ENCODE measurements at regions not wholly inside any gene's neighbourhood (a gene's known extent, or its start where the extent isn't known, plus 50 kb on each side); places are given as distances from the start of the nearest gene placed in this dataset.
"Not testable (repeated sequence)": the region's sequence is repeated elsewhere in the genome, so short reads cannot be mapped to it uniquely, and the experiment has no call there.

GRCh38 chr17:68686108-68686988 is 85.2 kb upstream of the FAM20A start:
- Histone ChIP-seq H3K4me3 (ENCODE audit: low read depth, low read length) (no peak overlapping the region), H3K36me3 (ENCODE audit: control insufficient read depth, insufficient read depth, low read length) (no peaks in the 10 kb centered on the region), H3K4me1 (ENCODE audit: control insufficient read depth, insufficient read depth, low read length) (no peaks in the 10 kb centered on the region), H3K9ac (ENCODE audit: low read depth, low read length) (no peak overlapping the region), H3K27me3 (ENCODE audit: control insufficient read depth, insufficient read depth, low read length) (no peaks in the 10 kb centered on the region), H3K9me3 (ENCODE audit: control insufficient read depth, insufficient read depth, low read length) (no peaks in the 10 kb centered on the region)

GRCh38 chr17:68684949-68685357 is 83.8 kb upstream of the FAM20A start:
- no peak overlapping the region for H3K4me3 ChIP-seq (ENCODE audit: low read depth, low read length)
- no peaks in the 10 kb centered on the region for H3K27me3 ChIP-seq (ENCODE audit: control insufficient read depth, insufficient read depth, low read length)
- no peaks in the 10 kb centered on the region for H3K36me3 ChIP-seq (ENCODE audit: control insufficient read depth, insufficient read depth, low read length)
- H3K9ac ChIP-seq (ENCODE audit: low read depth, low read length): no peak overlapping the region
- H3K4me1 ChIP-seq (ENCODE audit: control insufficient read depth, insufficient read depth, low read length): no peaks in the 10 kb centered on the region
- no peaks in the 10 kb centered on the region for H3K9me3 ChIP-seq (ENCODE audit: control insufficient read depth, insufficient read depth, low read length)

- H3K4me3 ChIP-seq (ENCODE audit: low read depth, low read length): no peak overlapping the region
- H3K4me1 ChIP-seq (ENCODE audit: control insufficient read depth, insufficient read depth, low read length): no peaks in the 10 kb centered on the region
- H3K36me3 ChIP-seq (ENCODE audit: control insufficient read depth, insufficient read depth, low read length): no peaks in the 10 kb centered on the region
- H3K9me3 ChIP-seq (ENCODE audit: control insufficient read depth, insufficient read depth, low read length): no peaks in the 10 kb centered on the region
- no peaks in the 10 kb centered on the region for H3K27me3 ChIP-seq (ENCODE audit: control insufficient read depth, insufficient read depth, low read length)
- no peak overlapping the region for H3K9ac ChIP-seq (ENCODE audit: low read depth, low read length)
These were observed 81.7 kb upstream of the FAM20A start for GRCh38 chr17:68682903-68683302.

GRCh38 chr17:68679882-68680281 is 78.7 kb upstream of the FAM20A start:
- H3K9ac ChIP-seq (ENCODE audit: low read depth, low read length): no peak overlapping the region
- H3K4me3 ChIP-seq (ENCODE audit: low read depth, low read length): no peak overlapping the region
- no peaks in the 10 kb centered on the region for H3K9me3 ChIP-seq (ENCODE audit: control insufficient read depth, insufficient read depth, low read length)
- H3K4me1 ChIP-seq (ENCODE audit: control insufficient read depth, insufficient read depth, low read length): no peaks in the 10 kb centered on the region
- H3K27me3 ChIP-seq (ENCODE audit: control insufficient read depth, insufficient read depth, low read length): no peaks in the 10 kb centered on the region
- no peaks in the 10 kb centered on the region for H3K36me3 ChIP-seq (ENCODE audit: control insufficient read depth, insufficient read depth, low read length)

- H3K4me3 ChIP-seq (ENCODE audit: low read depth, low read length): no peak overlapping the region
- no peaks in the 10 kb centered on the region for H3K4me1 ChIP-seq (ENCODE audit: control insufficient read depth, insufficient read depth, low read length)
- no peaks in the 10 kb centered on the region for H3K27me3 ChIP-seq (ENCODE audit: control insufficient read depth, insufficient read depth, low read length)
- H3K36me3 ChIP-seq (ENCODE audit: control insufficient read depth, insufficient read depth, low read length): no peaks in the 10 kb centered on the region
- no peak overlapping the region for H3K9ac ChIP-seq (ENCODE audit: low read depth, low read length)
- H3K9me3 ChIP-seq (ENCODE audit: control insufficient read depth, insufficient read depth, low read length): no peaks in the 10 kb centered on the region
These were observed 75.7 kb upstream of the FAM20A start for GRCh38 chr17:68676856-68677255.

- no peak overlapping the region for H3K4me3 ChIP-seq (ENCODE audit: low read depth, low read length)
- H3K9me3 ChIP-seq (ENCODE audit: control insufficient read depth, insufficient read depth, low read length): no peaks in the 10 kb centered on the region
- H3K9ac ChIP-seq (ENCODE audit: low read depth, low read length): no peak overlapping the region
- H3K27me3 ChIP-seq (ENCODE audit: control insufficient read depth, insufficient read depth, low read length): no peaks in the 10 kb centered on the region
- no peaks in the 10 kb centered on the region for H3K4me1 ChIP-seq (ENCODE audit: control insufficient read depth, insufficient read depth, low read length)
- H3K36me3 ChIP-seq (ENCODE audit: control insufficient read depth, insufficient read depth, low read length): no peaks in the 10 kb centered on the region
These were observed 74.6 kb upstream of the FAM20A start for GRCh38 chr17:68675723-68676122.

GRCh38 chr17:68674029-68674925 is 73.1 kb upstream of the FAM20A start:
- Histone ChIP-seq H3K9ac (ENCODE audit: low read depth, low read length) (no peak overlapping the region), H3K4me3 (ENCODE audit: low read depth, low read length) (no peak overlapping the region), H3K27me3 (ENCODE audit: control insufficient read depth, insufficient read depth, low read length) (no peaks in the 10 kb centered on the region), H3K4me1 (ENCODE audit: control insufficient read depth, insufficient read depth, low read length) (no peaks in the 10 kb centered on the region), H3K9me3 (ENCODE audit: control insufficient read depth, insufficient read depth, low read length) (no peaks in the 10 kb centered on the region), H3K36me3 (ENCODE audit: control insufficient read depth, insufficient read depth, low read length) (no peaks in the 10 kb centered on the region)

- Histone ChIP-seq H3K4me3 (ENCODE audit: low read depth, low read length) (no peak overlapping the region), H3K9me3 (ENCODE audit: control insufficient read depth, insufficient read depth, low read length) (no peaks in the 10 kb centered on the region), H3K4me1 (ENCODE audit: control insufficient read depth, insufficient read depth, low read length) (no peaks in the 10 kb centered on the region), H3K9ac (ENCODE audit: low read depth, low read length) (no peak overlapping the region), H3K36me3 (ENCODE audit: control insufficient read depth, insufficient read depth, low read length) (no peaks in the 10 kb centered on the region), H3K27me3 (ENCODE audit: control insufficient read depth, insufficient read depth, low read length) (no peaks in the 10 kb centered on the region)
These were observed 70.0 kb upstream of the FAM20A start for GRCh38 chr17:68670967-68671693.

GRCh38 chr17:68666438-68666837 is 65.3 kb upstream of the FAM20A start:
- H3K4me3 ChIP-seq (ENCODE audit: low read depth, low read length); H3K36me3 ChIP-seq (ENCODE audit: control insufficient read depth, insufficient read depth, low read length); H3K27me3 ChIP-seq (ENCODE audit: control insufficient read depth, insufficient read depth, low read length); H3K9me3 ChIP-seq (ENCODE audit: control insufficient read depth, insufficient read depth, low read length); H3K9ac ChIP-seq (ENCODE audit: low read depth, low read length): not testable (repeated sequence)
- peaks cover 12% of the 10 kb centered on the region for H3K4me1 ChIP-seq (ENCODE audit: control insufficient read depth, insufficient read depth, low read length)

- H3K27me3 ChIP-seq (ENCODE audit: control insufficient read depth, insufficient read depth, low read length): no peaks in the 10 kb centered on the region
These were observed 64.2 kb upstream of the FAM20A start for GRCh38 chr17:68665373-68665772.

GRCh38 chr17:68662479-68662878 is 61.3 kb upstream of the FAM20A start:
- no peaks in the 10 kb centered on the region for H3K27me3 ChIP-seq (ENCODE audit: control insufficient read depth, insufficient read depth, low read length)
- peaks cover 20% of the 10 kb centered on the region for H3K4me1 ChIP-seq (ENCODE audit: control insufficient read depth, insufficient read depth, low read length)
- H3K9me3 ChIP-seq (ENCODE audit: control insufficient read depth, insufficient read depth, low read length): no peaks in the 10 kb centered on the region
- H3K36me3 ChIP-seq (ENCODE audit: control insufficient read depth, insufficient read depth, low read length): no peaks in the 10 kb centered on the region
- no peak overlapping the region for H3K4me3 ChIP-seq (ENCODE audit: low read depth, low read length)
- no peak overlapping the region for H3K9ac ChIP-seq (ENCODE audit: low read depth, low read length)

More at GRCh38 chr17:68665373-68665772, 64.2 kb upstream of the FAM20A start:
- no peaks in the 10 kb centered on the region for H3K36me3 ChIP-seq (ENCODE audit: control insufficient read depth, insufficient read depth, low read length)
- H3K4me3 ChIP-seq (ENCODE audit: low read depth, low read length): no peak overlapping the region
- no peaks in the 10 kb centered on the region for H3K9me3 ChIP-seq (ENCODE audit: control insufficient read depth, insufficient read depth, low read length)
- no peak overlapping the region for H3K9ac ChIP-seq (ENCODE audit: low read depth, low read length)
- peaks cover 20% of the 10 kb centered on the region for H3K4me1 ChIP-seq (ENCODE audit: control insufficient read depth, insufficient read depth, low read length)

Data from iPS-15b (cell line).